Germinal center (tissue), 1 donor: ENCODE measurements at regions not wholly inside any gene's neighbourhood (a gene's known extent, or its start where the extent isn't known, plus 50 kb on each side); places are given as distances from the start of the nearest gene placed in this dataset.

Source experiments
- DNase-seq: peaks from one replicate; pipeline ENCODE4 v3.0.0; 2012; ENCODE audit warnings: mixed read lengths, low spot score

DNA sequence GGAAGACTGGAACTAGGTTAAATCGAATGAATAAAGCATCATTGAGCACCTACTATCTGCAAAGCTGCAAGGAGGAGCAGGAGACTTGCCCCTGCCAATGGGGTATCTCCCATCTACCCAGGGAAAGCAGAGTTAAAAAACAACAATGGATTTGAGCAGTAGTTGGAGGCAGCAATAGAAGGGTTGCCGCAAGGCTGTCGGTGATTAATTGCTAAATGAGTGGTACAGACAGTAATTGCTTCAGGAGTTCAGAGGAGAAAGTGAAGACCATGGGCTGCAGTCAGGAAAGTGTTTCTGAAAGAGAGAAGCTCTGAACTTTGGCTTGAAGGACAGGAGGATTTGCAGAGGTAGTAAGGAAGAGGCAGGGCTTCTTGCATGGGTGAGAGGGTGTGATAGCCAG lies 152.9 kb downstream of the ACTL8 start:
- DNase-seq, result no peak

DNA sequence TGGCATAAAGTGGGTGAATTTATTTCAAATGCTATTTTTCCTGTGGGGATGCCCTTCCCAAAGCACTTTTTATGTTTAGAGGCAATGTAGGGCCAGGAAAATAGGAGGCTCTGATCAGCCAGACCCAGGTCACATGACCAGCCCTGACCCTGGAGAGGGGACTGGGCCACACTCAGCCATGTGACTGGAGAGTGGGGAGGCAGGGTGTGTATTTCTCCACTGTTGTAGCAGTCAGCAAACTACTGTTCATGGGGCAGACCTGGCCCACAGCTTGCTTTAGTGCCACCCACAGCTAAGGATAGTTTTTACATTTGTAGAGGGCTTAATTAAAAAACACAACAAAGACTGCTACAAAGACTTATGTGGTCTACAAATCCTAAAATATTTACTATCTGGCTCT lies 153.8 kb downstream of the ACTL8 start:
- DNase-seq, result no peak

DNA sequence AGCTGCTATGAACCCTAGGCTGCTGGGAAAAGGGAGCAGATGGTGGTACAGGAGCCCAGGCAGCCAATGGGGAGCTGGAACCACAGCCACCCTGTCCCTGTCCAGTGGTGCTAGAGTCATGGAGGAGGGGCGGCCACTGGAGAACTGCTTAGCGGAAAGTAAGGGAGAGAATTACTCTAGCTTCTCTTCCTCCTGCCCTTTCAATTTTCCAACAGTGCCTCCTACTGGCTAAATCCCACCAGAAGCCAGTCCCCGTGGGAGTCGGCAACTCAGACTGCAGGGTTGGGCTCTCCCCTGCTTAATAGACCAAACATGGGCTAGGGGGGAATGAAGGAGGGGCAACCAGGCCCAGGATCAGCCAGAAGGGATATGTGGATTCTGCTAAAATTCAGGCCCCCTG lies 154.5 kb downstream of the ACTL8 start:
- no peak for DNase-seq

DNA sequence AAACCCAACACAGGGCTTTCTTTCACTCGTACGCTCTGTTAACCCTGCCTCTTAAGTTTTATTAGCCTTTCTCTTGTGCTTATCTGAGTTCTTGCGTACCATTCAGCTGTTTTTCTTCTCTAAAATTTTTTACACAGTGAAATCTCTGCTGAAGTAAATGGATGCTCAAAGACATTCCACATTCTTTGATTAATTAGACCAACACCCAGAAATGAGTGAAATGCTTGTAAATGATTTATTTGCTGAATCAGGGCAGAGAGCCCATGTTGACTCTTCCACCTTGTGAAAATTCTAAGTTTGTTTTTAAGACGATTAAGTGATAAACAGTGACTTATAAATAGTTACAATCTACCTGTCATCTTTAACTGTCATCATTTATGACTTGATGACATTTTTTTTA lies 156.7 kb downstream of the ACTL8 start:
- no peak for DNase-seq

DNA sequence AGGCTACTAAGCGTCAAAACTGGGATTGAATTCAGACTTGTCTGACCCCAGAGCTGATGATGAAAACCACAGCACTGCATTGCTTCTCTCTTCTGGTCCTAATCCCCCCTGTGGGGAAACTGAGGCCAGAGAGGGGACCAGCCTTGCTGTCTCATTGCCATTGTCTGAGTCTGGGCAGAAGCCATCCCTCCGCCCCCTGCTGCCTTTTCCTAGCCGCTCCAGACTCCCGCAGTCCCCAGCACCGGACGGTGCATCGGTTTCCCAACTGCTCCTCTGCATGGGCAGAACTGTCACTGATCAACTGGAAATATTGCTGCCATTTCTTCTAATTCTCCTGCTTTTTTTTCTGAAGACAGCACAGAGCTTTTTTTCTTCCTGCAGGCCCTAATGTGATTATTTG lies 157.4 kb downstream of the ACTL8 start:
- no peak for DNase-seq

DNA sequence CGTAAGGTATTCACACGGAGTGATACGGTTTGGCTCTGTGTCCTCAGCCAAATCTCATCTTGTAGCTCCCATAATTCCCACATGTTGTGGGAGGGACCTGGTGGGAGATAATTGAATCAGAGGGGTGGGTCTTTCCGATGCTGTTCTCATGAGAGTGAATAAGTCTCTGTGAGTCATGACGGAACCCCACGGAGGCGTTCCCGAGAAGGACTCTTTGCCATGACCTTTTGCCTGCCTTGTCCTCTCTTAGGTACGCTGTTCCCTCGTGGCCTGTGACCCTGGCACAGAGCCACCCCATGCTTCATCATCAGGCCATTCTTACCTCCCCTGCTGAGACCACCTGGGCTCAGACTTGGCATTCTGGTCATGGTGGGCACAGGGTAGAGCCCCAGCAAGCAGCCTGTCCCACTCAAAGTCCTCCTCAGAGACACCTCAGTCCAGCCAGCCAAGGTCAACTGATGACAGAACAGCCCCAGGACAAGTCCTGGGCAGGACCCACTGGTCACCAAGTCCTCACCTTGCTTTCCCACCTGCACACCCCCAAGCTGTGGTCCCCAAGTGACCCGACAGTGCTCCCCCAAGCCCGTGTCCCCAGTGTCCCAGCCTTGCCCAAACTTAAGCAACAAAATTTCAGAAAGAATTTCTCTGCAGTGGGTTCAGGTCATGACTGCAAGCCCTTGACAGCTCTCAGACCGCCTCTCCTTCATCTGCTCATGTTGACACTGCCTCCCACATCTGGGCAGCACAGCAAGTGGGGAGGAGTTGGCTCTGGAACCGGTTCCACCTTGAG lies 158.4 kb downstream of the ACTL8 start:
- no peak for DNase-seq

DNA sequence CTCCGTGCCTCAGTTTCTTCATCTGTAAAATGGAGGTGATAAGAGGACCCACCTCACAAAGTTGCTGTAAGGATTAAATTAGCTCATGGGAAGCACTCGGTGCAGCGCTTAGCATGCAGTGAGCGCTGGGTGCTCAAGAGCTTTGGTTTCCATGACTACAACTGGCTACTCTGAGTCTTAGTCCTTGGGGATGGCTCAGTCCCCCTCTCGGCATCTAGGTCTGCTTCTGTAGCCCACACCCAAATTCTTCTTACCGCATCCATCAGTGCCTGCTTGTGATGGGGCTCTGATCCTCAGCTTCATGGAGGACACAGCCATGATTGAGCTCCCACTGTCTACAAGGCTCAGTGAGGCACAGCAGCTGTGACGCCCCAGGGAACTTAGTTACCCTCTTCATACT lies 159.0 kb downstream of the ACTL8 start:
- no peak for DNase-seq

DNA sequence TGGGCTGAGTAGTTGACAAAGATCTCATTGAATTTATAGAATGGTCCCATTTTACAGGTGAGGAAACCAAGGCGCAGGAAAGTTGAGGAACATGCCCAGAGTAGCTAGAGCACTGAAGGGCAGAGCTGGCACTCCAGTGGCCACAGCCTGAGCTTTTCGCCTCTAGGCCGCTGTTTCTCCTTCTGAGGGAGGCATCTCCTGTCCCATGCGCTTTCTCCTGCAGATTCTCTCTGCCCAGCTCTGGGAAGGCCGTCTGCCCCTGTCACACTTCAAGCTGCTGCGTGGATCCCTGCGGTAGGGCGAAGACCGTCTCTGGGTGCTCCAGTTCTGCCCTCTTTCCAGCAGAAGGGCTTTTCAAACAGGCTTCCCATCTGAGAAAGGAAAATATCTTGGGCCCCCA lies 159.9 kb downstream of the ACTL8 start:
- no peak for DNase-seq

DNA sequence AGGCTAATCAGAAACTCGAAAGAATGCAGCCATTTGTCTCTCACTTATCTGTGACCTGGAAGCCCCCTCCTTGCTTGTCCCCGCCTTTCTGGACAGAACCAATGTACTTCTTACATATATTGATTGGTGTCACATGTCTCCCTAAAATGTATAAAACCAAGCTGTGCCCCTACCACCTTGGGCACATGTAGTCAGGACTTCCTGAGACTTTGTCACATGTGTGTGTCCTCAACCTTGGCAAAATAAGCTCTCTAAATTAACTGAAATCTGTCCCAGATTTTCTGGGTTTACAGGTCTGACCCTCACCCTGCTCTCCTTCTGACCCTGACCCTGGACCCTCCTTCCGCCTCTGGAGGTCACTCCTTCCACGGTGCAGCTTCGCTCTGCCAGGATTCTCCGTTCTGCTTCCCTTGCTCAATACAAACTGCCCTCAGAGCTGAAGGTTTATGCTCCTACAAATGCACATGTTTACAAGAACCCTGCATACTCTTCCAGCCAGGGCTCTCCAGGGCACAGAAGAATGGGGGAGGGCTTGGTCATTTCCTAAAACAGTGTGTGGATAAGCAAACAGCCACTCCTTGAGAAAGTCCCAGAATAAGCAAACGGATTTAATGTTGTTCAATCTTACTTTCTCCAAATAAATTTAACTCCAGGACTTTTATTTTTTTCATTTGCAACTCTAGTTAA lies 160.5 kb downstream of the ACTL8 start:
- DNase-seq, result no peak

DNA sequence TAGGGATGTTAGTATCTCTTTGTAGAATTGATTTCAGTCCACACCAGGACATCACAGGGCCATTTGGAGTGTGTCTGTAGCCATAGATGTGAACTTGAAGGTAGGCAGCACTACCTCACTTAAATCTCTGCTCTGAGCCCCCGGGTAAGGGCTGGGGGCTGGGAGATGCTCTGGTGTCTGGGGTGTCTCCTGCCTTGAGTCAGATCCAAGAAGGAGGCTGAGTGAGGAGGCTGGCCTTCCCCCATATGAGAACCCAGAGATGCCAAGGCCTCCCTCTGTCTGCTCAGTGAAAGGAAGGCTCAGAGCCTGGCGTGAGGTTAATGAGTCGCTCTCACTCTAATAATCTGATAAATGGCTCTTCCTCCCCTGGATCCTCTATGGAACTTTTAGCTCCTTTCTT lies 161.6 kb downstream of the ACTL8 start:
- DNase-seq, result no peak

DNA sequence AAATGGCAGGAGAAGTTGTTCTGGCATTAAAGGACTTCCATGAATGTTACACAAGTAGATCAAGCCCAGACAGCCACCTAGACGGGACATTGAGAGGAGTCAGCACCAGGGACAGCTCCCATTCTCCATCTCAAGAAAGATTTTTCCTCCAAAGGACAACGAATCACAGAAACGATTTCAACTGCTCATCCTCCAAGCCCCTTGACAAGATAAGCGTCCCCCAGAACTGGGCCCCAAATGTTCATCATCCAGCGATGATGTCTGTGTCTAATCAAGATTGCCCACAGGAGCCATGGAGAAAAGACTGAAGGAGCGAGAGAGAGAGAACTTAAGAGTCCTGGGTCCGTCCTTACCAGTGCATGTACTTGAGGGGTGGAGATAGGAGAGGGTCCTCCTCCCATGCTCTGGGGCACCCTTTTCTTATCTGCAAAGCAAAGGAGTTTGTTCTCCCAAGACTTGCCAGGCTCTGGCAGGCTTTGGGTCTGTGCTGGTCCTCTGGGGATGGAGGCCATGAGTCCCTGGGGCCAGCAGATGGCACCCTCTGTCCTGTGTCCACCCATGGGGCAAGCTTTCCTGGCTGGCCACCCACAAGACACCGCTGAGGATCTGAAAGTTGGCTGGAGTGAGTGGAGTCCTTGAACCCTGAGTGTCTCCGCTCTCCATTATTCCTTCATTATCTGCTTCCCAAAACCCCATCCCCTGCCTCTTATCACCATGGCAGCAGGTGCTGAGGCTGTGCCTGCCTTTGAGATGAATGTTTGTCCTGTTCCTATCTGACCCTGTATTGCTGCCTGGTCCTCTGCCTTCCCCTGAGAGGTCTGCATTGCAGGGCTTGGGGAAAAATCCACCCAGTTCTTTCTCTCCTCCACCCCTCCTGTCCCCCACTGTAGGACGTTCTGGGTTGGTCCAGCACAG lies 164.6 kb downstream of the ACTL8 start:
- DNase-seq, result no peak

DNA sequence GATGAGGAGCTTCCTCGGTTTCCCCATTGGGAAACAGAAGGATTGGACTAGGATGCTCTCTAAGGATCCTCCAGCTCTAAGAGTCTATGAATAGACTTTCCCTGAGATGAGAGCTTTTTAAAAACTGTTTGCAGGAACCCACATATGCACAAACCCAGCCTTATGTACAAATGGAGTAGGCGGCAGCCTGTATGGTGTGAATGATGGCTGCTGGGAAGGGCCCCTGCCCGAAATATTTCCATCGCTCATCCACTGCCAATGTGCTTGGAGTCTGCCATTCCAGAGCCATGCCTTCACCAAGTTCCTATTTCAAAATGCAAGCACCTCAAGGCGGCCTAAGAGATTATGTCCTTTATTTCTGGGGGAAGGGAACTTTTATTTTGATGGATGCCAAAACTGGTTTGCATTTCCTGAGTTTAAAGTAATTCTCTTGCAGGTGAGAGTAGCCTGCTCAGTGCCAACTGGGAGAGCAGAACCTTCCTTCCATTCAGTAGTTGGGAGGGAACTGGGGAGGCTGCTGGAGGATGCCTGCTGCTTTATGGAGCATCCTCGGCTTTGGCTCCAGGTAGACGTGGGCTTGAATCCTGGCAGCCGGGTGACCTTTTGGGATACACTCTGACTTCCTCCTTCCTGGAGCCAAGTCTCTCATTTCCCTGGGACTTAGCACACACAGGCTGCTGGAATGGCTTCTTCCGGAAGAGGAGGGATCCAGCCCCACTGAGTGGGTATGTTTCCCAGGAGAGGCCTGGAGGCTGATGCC lies 165.9 kb downstream of the ACTL8 start:
- DNase-seq, result no peak

DNA sequence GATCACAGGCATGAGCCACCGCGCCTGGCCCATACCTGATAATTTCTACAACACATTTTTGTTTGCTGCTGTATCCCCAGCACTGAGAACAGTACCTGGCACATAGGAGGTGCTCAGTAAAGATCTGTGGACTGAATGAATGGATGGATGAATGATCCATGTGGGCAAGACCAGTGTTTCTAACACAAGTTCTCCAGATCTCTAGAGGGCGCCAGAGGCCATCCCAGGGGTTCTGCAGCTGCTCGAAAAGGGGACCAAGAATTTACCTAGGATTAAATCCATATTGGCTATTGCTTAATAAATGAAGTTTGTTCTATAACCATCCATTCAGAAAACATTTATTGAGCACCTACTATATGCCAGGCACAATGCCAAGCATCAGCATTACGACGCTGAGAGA lies 167.7 kb downstream of the ACTL8 start:
- DNase-seq, result peak; percentile 52

DNA sequence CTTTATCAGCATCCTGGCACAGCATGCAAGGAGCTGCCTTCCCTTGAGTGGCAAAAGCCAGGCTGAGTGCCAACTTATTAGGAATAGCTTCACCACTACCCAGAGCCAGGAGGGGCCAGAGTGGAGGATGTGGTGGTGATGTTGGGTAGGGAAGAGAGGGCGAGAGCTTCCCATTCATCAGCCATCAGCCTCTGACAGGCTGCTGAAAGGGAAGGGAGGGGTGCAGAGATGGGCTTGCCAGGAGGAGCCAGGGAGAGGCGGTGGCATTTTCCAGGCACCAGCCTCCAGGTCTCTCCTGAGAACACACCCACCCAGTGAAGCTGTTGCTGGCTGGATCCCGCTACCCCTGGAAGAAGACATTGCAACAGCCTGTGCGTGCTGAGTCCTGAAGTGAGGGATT lies 168.5 kb downstream of the ACTL8 start:
- no peak for DNase-seq

DNA sequence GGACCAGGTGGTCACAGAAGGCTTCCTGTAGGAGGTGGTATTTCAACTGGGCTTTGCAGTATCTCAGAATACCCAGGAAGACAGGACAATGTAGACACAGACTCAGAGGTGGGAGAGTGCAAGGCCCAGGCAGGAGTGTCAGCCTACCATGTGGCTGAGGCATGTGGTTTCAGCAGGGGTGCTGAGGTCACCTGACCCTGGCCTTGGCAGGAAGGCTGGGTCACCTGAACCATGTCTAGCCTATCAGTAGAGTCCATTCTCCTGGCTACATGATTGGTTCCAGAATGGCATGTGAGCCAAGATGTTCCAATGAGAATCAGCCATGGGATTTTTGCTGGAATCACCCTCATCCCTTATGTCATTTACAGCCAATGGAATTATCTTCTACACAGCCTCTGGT lies 169.4 kb downstream of the ACTL8 start:
- DNase-seq, result no peak

DNA sequence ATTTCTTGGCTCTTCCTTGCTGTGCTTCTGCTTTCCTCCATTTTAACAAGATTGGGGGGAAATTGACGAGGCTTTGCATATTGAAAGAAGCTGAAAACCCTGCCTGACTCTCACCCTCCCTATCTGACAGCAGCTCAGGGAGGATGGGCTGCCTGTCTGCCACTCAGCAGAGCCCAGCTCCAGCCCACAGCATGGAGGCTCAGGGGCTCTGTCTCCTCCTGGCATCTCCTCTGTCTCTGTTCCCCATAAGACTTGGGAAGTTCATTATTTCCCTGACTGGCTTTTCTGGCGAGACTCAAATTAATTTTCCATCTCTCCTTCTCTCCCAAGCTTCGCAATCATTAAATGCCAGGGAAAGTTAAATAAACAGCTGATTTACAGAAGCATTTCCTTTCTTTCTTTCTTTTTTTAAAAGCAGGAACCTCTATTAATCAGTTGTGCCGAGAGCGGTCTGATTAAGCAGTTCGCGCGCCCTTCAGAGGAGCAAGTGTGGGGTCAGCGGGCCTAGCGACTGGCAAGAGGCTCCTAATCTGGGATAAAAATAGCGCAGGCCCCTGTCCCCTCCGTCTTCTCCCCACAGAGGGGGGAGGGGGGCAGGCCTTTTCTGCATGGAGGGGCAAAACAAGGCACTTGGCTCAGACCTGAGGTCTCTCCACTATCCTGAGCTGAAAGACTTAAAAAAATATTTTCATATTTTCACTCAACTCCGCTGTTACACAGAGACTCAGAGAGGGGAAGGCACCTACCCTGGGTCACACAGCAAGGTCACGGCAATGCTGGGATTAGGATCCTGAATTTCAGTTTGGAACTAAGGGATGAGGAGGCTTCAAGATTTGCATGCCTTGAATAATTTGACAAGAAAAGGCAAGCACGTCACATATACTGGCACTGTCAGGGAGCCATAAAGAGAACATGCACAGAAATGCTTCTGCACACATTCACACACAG lies 170.4 kb downstream of the ACTL8 start:
- no peak for DNase-seq

DNA sequence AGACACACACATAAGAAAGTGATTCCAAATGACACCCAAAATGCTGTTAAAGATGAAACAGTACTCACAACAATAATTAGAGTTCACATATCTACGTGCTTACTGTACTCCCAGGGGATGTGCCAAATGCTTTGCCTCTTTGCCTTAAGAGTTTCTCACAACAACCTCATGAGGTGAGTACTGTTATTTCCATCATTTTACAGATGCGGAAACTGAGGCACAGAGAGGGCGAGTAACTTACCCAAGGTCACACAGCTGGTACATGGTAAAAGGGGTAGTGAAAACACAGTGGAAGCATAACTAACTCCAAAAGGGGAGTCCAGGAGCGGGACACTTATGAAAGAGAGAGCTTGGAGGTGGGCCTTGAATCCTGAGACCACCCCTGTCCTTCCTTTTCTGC lies 171.8 kb downstream of the ACTL8 start:
- no peak for DNase-seq

DNA sequence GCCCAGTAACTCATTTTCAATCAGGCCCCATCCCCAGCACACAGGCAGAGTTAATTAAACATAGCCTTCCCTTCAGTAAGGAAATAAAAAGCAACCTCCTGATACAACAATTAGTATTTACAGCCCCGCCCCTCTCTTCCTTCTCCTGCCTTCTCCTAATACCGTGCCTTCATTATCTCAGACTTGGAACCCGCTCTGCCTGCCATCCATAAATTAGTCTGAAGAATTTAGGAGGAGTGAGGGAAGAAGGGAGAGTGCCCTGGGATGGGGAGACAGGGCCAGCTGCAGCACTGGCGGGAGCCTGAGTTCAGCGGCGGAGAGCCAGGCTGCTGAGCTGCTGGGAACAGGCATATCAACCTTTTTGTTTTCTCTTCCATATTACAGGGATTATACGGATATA lies 172.8 kb downstream of the ACTL8 start:
- DNase-seq, result no peak

DNA sequence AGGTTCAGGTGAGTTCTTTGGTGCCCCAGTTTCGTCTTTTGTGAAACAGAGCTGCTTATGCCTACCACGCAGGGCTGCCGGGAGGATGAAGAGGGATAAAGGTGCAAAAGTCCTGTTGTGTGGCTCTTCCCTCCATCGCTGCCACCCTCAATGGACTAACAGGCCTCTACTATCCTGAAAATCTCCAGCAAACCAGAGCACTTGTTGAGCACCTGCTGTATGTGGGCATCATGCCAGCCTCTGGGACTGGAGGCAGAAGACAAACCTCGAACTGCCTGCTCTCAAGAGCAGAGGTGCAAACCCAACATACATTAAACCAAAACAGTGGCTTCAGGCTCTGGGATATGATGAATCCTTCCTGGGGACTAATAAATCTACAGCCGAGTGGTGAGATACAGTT lies 174.1 kb downstream of the ACTL8 start:
- no peak for DNase-seq

DNA sequence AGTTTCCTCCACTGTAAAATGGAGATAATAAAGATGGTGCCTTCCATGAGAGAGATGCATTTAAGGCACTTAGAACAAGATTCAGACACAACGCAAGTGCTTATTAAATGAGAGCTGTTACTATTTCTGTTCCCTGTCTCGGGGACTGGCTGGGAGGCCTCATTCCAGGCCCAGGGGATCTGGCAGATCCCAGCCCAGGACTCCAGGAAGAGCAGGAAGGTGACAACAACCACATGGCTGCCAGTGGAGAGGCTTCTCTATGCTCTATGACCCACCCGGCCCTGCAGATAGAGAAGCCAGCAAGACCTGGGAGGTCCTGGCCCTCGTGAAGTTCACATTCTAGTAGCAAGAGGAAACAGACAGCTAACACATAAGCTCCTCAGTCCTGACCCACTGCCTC lies 175.5 kb downstream of the ACTL8 start:
- DNase-seq, result no peak

DNA sequence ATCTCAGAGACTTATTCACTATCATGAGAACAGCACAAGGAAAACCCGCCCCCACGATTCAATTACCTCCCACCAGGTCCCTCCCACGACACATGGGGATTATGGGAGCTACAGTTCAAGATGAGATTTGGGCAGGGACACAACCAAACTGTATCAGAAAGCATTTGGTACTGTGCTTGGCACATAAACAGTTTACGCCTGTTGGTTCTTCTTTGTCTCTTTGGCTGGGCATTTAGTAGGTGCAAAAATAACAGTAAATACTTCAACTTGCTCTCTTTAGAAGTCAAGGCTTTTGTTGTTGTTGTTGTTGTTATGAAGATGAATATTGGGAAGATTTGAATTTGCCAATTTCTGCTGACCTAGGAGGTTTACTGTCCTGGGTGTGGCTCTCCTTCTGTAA lies 175.4 kb upstream of the IGSF21 start:
- no peak for DNase-seq
